ENCODE measurements at regions not wholly inside any gene's neighbourhood (a gene's known extent, or its start where the extent isn't known, plus 50 kb on each side); places are given as distances from the start of the nearest gene placed in this dataset.
"Not testable (repeated sequence)": the region's sequence is repeated elsewhere in the genome, so short reads cannot be mapped to it uniquely, and the experiment has no call there.

DNA sequence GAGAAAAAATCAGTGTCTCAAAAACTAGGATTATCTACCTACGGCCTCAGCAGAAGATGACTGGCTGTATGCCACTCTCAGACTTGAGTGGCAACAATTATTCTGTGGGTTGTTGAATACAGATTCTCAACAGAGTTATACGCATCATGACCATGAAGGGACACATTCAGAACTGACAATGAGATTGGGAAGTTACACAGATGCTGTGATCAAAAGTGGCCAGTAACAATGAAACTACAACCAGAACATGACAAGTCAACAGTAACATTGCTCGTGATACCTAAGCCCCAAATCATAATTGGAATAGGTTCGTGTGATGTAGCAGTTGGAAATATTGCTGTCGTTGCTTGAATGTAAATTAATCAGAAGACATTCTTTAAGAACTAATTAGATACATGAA, 957.5 kb upstream of the CDH9 start:
- no peak for FAIRE-seq

GRCh38 chr5:27978322-27978721, 939.9 kb upstream of the CDH9 start:
- no peak for FAIRE-seq

GRCh38 chr5:27969157-27969556, 930.8 kb upstream of the CDH9 start:
- no peak for FAIRE-seq

DNA sequence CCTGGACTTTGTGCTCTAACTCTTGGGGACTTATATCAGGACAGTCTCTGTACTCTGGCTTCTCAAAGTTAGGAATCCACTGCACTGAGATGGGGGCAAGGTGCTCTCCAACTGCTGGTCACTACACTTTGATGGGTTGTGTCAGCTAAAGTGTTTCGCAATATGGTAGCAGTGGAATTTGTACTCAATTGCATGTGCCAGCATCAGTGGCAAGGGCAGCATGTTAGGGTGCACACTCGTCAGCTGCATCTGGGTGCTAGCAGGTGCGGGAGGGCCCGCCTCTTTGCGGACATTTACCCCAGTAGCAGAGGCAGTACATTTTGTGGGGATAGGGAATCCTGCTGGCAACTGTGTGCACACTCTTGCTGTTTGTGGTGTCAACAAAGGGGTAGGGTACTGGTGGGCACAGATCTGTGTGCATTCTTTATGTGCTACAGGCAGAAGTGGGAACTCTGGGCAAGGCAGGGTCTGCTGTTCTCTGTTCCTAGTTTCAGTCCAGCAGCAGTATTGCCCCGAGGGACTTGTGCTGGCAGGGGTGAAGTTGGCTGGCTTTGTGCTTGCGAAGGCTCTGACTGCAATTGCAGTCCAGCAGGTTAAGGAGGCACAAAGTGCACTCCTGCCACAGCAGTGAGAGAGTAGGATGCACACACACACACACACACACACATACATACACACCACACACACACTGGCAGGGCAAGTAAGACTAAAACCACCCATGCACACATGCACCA, 924.8 kb upstream of the CDH9 start:
- FAIRE-seq = no peak

DNA sequence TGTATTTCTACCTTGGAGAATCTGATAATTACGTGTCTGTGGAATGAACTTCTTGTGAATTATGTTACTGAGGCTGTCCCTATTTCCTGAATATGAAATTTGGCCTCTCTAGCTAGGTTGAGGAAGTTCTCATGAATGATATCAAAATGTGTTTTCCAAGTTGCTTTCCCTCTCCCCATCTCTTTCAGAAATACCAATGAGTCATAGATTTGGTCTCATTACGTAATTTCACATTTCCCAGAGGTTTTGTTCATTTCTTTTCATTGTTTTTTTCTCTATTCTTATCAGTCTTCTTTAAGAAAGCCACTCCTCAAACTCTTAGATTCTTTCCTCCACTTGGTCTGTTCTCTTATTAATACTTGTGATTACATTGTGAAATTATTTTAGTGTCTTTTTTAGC, 923.8 kb upstream of the CDH9 start:
- no peak for FAIRE-seq

DNA sequence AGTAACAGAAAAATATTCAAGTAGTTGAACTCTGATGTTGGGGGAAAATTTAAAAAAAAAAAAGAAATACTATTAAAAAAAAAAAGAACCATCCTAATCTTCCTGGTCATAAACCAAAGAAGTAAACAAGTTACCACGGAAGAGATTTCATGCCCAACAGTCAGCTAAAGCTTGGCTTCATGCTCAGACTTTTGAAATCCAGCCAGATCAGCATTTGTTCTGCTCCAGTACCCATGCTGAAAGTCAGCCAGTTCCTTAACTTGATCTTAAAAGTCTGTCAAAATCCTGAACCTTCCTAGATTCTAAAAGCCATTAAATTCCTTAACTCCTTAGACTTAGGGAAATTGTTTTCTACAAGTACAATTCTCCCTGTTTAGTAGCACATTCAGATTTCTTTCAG, 908.7 kb upstream of the CDH9 start:
- no peak for FAIRE-seq

DNA sequence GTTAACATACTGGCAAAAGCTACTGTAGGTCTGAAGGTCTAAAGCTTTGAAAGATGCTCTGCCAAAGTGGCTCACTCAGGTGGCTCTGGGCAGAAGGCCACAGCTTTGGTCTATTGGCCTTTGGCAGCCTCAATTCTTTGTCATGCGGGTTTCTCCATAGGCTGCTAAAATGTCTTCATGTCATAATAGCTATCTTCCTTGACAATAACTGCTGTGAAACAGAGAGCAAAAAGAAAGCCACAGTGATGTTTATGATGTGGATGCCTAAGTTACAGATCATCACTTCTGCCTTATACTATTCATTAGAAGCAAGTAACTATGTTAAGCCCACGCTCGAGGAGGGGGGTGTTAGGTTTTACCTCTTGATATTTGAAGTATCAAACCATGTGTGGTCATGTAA, 906.1 kb upstream of the CDH9 start:
- no peak for FAIRE-seq

DNA sequence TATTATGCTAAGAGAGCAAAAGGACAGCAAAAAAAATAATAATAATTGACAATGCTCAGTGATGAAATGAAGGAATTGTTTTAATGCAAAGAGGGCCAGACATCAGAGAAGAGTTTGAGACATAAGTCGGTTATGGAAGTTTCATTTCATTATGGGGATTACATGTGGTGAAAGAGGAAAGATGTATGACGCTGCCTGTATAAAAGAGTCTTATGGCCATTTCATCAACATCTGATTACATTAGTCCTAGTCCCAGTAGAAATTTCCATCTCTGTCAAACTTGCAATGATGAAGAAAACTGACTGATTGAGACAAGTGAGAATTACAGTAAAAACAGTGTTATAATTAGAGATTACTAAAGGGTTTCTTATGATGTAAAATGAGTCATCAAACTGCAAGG, 900.6 kb upstream of the CDH9 start:
- FAIRE-seq = no peak

DNA sequence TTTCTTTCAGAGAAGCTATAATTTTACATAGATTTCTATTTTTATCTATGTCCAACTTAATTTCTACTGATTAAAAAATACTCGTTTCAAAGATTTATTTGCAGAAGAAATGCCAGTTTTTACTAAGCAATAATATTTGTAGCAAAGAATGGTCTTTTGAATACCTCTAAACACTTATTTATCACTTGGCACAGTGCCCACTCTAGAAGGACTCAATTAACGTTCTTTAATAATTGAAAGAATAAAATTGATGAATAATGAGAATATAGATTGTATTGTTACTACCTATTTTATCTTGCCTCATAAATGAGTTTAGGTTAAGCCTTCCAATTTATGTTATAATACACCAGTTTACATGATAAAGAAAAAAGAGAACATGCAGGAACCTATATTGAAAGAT, 889.7 kb upstream of the CDH9 start:
- FAIRE-seq = no peak

- FAIRE-seq = no peak
These were observed 872.8 kb upstream of the CDH9 start for GRCh38 chr5:27911216-27911615.

DNA sequence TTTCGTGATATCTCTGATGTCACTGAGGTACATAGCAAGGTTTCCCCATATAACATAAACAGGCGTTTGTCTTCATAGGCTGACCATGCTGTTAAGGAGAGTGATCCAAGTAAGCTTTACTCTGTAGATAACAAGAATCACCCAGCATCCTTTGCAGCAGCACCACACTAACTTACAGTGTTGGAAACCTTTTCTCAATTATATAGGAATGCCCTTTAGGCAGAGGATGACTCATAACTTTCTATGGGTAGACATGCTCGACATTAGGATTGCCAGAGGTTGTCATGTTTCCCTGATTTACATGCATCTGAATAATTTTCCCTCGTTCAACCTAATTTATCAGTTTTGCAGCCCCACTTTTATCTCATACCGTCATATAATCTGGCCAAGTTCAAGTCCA, 870.0 kb upstream of the CDH9 start:
- FAIRE-seq = no peak

DNA sequence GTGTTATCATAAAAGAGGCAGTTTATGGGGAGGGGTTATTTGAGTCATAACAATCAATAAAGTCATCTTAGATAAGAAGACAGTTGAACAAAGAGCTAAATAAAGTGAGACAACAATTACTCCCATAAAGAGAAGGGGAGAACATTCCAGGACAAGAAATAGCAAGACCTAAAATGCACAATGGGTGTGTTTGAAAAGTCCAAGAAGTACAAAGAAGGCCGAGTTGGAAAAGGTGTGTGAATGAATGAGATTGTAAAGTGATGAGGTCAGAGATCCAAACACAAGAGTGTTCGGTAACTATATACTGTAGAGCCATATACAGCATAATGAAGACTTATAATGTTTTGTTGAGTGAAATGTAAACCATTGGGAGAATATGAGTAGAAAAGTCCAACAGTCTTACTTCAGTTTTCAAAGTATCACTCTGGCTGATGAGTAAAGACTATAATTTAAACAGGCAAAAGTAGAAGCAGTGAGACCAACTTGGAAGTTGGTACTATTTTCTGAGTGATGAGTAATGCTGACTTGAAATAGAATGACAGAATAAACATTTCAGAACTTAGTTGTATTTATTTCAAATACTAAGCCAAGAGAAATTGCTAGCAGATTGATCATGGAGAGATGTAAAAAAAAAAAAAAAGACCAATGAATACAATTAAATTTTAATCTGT, 868.7 kb upstream of the CDH9 start:
- FAIRE-seq = no peak

DNA sequence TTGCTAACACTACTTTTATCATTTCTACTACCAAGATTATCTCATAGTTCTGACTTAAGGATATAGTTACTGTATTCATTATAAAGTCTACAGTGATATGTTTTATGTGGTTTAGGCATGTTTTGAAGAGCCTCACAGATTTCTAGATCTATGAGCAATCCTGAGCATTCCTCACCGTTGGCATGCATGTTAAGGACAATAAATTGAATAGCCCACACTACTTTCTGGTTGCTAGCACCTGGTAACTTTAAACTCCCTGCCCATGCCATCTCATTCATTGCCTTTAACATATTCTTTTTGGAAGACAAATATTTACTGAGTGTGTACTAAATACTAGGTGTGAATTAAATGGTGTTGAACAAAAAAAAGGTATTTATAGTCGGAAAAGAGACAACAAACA, 868.1 kb upstream of the CDH9 start:
- no peak for FAIRE-seq

DNA sequence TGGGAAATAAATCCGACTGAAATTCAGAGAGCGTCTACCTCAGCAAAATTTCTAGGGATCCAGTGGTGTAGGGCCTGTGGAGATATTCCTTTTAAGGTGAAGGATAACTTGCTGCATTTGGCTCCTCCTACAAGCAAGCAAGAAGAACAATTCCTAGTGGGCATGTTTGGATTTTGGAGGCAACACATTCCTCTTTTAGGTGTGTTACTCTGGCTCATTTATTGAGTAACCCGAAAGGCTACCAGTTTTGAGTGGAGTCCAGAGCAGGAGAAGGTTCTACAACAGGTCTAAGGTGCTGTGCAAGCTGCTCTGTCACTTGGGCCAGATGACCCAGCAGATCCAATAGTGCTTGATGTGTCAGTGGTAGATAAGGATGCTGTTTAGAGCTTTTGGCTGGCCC, 862.4 kb upstream of the CDH9 start:
- no peak for FAIRE-seq

DNA sequence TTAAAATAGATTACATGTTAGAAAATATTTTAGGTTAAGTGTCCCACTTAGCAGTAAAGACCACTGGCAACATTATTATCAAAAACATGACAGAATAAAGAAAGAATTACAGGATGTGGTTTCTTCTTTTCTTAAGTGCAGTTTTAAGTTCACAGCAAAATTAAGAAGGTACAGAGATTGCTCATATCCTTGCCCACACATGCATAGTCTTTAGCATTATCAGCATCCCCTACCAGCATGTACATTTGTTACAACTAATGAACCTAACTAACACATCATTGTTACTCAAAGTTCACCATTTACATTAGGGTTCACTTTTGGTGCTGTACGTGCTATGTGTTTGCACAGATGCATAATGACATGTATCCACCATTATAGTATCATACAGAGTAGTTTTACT, 837.7 kb upstream of the CDH9 start:
- FAIRE-seq = no peak

- FAIRE-seq = no peak
These were observed 836.8 kb upstream of the CDH9 start for GRCh38 chr5:27875148-27875547.

GRCh38 chr5:27868292-27868691, 829.9 kb upstream of the CDH9 start:
- FAIRE-seq = no peak

DNA sequence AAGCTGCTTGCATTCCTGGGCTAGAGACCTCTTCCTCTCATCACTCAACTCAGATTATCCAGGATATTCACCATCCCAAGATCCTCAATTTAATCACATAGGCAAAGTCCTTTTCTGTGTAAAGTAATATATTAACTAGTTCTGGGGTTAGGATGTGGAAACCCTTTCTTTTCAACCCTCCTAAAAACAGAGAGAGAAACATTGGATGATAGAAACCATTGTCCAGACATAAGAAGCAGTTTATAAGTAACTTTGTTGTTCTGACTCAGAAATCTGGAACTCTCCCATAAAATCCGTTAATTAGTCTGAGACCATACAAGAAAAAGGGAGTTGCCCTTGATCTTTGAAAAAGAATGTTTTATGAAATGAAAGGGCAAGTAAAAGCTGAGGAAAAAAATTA, 817.1 kb upstream of the CDH9 start:
- FAIRE-seq = no peak

DNA sequence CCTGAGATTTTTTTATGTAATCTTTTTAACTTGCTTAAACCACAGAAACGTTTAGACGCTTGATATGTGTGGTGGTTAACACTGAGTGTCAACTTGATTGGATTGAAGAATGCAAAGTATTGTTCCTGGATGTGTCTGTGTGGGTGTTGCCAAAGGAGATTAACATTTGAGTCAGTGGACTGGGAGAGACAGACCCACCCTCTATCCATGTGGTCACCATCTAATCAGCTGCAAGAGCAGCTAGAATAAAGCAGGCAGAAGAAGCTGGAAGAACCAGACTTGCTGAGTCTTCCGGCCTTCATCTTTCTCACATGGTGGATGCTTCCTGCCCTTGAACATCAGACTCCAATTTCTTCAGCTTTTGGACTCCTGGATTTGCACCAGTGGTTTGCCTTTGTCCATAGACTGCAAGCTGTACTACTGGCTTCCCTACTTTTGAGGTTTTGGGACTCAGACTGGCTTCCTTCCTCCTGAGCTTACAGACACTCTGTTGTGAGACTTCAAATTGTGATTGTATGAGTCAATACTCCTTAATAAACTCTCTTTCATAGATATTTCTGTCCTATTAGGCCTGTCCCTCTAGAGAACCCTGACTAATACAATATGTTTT, 816.0 kb upstream of the CDH9 start:
- FAIRE-seq = no peak

- FAIRE-seq = no peak
These were observed 806.9 kb upstream of the CDH9 start for GRCh38 chr5:27845248-27845647.

GRCh38 chr5:27836704-27837103, 798.3 kb upstream of the CDH9 start:
- FAIRE-seq = not testable (repeated sequence)

- FAIRE-seq = no peak
These were observed 794.5 kb upstream of the CDH9 start for GRCh38 chr5:27832886-27833285.

DNA sequence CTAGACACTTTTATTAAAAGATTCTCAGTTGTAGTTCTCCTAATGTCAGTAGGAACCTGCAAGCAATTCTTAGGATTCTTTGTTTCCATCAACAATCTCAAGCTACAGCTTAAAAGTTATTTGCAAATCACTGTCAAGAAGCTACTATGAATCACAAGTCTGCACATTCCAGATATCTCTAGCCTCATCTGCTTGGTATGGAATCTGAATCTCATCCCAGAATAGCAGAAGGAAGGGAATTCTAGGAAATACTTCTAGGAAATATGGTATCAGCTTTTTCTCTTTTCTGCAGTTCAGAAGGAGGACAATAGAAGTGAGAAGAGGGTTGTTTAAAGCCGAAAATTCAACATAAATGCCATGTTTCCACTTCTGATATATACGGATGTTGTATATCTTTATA, 792.2 kb upstream of the CDH9 start:
- no peak for FAIRE-seq

- no peak for FAIRE-seq
These were observed 783.3 kb upstream of the CDH9 start for GRCh38 chr5:27821681-27822080.

DNA sequence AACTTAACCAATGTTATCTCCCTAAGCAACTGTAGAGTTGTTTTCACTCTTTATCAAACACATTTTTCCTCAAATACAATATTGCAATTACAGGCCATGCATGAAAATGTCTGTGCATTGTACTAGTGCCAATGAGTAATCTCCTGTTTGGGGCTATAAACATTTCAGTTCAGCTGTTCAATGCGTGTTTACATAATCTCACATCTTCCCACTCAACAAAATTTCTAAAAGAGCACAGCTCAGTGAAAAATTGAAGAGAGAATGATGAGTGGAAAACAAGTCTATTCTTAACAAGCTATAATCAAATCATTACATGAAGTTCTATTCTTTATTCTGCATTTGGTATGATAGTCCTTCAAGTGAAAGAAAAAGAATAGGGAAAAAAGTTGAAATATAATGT, 780.5 kb upstream of the CDH9 start:
- no peak for FAIRE-seq

Data from G401.6 (cell line).